NOMO-1 (cell line): ENCODE measurements at regions not wholly inside any gene's neighbourhood (a gene's known extent, or its start where the extent isn't known, plus 50 kb on each side); places are given as distances from the start of the nearest gene placed in this dataset.

ENCODE experiments used
- DNase-seq, 2 experiments: peaks; one replicate each; lab custom pipeline; 2025; ENCODE audit not compliant: unreplicated experiment in 2 of 2; lab: John Stamatoyannopoulos, UW

- no peak for DNase-seq
Observed at GRCh38 chr21:15508554-15508953, 221.2 kb upstream of the USP25 start.

GRCh38 chr21:15514073-15514946, 215.5 kb upstream of the USP25 start:
- DNase-seq: peak; percentile 57 to 80

DNA sequence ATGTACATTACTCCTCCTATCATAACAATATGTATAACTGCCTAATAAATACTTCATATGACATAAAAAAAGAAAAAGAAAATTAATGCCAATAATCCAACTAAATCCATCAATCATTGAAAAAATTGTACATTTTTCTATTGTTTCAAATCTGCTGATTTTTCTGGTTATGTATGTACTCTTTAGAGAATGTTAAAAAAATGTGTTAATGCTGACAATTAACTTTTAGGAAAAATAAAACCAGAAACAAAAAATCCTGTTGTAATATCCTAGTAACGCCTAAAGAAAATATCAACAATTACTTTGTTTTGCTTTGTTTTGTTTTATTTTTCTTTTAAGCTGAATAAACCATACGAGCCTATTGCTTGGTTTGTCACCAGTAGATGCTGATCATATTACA, 213.9 kb upstream of the USP25 start:
- DNase-seq: no peak

DNA sequence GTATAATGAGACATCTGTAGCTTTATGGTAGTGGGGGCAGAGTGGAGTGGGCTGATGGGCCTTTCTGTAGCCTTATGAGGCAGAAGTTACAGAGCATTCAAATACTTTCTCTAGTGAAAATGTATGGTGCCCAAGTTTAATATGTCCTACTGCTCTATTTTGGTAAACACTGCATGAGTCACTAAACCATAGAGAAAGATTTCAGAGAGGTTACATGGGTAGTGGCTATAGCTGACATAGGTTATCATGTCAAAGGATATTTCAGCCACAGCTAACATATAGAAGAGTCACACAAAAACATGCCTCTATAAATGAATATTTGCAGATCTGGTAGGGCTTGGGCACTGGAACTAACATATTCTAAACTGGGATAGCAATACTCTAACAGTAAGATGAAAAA, 212.4 kb upstream of the USP25 start:
- DNase-seq: no peak

GRCh38 chr21:15520811-15521643, 208.8 kb upstream of the USP25 start:
- no peak for DNase-seq

DNA sequence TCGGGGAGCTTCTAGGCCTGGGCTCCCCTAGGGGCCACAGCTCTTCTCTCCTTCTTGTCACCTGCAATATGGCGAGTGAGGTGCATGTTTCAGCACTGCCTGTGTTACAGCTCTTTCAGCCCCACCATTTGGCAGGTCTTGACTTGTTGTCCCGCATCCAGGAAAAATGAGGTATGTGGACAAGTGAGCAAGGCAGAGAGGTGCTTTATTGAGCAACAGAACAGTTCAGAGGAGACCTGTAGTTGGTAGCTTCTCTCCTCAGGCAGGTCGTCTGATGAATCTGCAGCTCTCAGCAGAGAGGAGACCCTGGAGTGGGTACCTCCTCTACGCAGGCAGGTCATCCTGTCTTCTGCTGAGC, 208.2 kb upstream of the USP25 start:
- DNase-seq: no peak

DNA sequence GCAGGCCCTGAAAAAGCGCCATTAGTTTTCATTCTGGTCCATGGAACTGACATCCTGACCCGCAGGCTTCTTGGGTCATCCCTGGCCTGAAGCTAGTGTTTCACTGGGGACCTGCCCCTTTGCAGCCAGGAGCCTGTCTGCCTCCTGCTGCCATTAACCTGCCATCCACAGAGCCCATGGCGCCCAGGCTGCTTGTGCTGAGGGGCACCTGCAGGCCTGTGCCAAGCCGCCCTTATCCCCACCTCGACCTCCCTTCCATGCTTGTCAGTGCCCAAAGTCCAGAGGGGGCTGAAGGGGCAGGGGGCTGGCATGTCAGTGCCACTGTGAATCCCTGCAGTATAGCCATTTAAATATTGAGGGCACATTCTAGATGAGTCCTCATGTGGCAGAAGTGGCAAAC, 207.6 kb upstream of the USP25 start:
- no peak for DNase-seq

- no peak for DNase-seq
Observed at GRCh38 chr21:15524855-15525254, 204.9 kb upstream of the USP25 start.

- no peak for DNase-seq
Observed at GRCh38 chr21:15526798-15527197, 203.0 kb upstream of the USP25 start.

DNA sequence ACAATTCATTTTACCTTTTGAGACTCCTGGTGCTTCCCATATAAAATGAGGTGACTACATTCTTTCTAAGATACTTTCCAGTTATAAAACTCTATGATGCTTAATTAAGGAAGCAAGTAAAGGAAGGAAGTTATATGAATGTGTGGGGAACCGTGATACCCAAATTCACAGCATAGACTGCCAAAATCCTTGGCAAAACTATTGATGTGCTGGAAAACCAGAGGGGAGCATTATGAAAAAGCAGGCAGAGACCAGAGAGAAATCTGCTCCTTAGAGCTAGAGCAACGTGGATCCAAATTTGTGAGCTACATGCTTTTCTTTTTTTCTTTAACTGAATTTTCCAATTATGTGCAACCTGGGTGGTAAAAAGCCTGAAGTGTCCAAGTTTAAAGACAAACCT, 201.4 kb upstream of the USP25 start:
- DNase-seq: no peak

DNA sequence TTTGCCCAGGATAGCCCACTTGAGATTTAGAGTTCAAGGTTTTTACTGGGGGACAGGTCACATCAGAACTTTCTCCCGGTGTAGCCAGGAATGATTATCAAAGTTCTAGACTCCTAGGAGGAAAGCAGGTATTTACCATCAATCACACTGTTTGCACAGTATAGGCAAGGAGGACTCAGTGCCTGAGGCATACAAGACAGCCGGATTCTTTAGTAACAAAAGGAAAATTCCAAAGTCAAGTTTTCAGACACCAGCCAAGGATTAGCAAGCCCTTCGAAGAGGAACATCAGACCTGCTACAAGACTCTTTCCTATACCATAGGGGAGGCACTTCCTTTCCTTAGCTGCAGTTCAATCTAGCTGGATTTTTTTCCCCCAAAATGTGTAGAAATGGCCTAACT, 197.8 kb upstream of the USP25 start:
- no peak for DNase-seq

GRCh38 chr21:15533618-15534017, 196.2 kb upstream of the USP25 start:
- DNase-seq: no peak

- DNase-seq: peak; percentile 12 to 45
Observed at GRCh38 chr21:15534450-15534886, 195.3 kb upstream of the USP25 start.

DNA sequence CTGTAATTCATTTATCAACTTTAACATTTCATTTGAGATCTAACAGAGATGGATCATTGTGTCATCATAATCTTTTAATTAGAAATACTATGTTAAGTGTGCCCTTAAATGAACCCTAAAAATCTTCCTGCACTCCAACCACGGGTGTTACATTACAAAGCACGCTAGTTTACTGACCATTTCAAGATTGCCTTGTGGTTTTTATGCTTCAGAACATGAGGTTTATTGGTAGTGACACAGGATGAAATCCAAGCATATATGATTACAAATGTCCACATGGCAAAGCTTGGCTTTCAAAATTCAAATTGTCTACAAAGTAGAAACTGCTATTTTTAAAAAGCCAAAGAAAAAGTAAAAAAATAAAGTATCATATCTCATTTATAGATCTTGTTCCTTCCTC, 190.4 kb upstream of the USP25 start:
- no peak for DNase-seq

DNA sequence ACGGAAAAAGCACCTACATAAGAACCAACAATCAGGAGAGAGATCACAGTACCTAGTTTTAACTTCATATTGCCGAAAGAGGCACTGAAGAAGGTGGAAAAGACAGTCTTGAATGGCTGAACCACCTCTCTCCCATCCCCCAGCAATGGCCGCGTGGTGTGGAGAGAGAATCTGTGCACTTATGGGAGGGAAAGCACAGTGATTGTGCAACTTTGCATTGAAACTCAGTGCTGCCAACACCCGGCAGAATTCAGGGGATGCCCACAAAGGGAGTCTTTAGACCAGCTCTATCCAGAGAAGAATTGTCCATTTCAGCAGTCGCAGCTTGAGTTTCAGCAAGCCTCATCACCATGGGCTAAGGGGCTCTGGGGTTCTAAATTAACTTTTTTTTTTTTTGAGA, 186.3 kb upstream of the USP25 start:
- no peak for DNase-seq

DNA sequence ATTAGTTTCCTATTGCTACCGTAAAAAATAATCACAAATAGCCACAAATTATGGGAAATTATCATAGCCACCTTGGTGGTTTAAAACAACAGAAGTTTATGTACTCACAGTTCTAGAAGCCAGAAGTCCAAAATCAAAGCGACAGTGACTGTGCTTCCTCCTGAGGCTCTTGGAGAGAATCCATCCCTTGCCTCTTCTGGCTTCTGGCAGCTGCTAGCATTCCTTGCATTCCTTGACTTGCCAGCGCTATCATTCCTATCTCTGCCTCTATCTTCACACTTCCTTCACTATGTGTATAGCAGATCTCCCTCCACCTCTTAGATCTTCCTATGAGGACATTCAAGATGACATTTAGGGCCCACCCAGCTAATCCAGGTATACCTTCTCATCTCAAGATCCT, 180.1 kb upstream of the USP25 start:
- DNase-seq: no peak

GRCh38 chr21:15552914-15553494, 176.8 kb upstream of the USP25 start:
- peak in 1 of 2 experiments; percentile 49 for DNase-seq

DNA sequence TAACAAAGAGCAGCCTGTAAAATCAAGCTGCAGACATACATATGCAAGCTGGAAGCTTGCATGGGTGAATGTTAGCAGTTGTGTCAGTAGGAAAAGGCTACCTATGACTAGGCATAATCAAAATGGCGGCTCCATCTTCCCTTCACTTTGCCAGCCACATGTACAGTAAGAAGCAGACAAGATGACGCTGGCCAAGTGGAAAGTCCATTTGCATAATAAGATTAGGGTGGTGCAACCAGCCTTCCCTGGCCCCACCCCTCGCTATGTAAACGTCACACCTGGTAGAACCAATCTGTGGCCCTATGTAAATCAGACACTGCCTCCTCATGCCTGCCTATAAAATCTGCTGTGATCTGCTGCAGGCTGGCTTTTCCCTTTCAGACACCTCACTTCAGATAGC, 171.9 kb upstream of the USP25 start:
- no peak for DNase-seq

DNA sequence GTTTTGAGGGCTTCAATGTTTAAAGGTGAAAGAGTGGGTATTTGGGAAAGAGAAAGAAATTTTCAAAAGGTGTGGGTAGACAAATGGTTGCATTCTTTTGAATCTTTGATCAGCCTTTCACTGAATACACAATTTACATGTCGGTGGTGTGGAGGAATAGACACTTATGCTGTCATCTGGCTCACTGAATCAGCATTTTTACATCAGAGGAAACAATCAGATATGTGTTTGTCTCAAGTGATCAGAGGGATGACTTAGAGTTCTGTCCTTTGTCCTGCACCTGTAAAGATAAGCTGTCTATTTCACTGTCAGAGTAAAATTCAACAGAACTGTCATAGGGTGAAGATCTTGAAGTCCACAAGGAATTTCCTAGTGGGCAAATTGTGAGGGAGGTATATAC, 170.9 kb upstream of the USP25 start:
- DNase-seq: no peak

GRCh38 chr21:15559660-15560059, 170.1 kb upstream of the USP25 start:
- DNase-seq: no peak

GRCh38 chr21:15560383-15561056, 169.3 kb upstream of the USP25 start:
- no peak for DNase-seq
